HG03571 (cell line): ENCODE measurements at regions not wholly inside any gene's neighbourhood (a gene's known extent, or its start where the extent isn't known, plus 50 kb on each side); places are given as distances from the start of the nearest gene placed in this dataset.
"Not testable (repeated sequence)": the region's sequence is repeated elsewhere in the genome, so short reads cannot be mapped to it uniquely, and the experiment has no call there.

Source experiments
- ATAC-seq: cut with Tn5 transposase; IDR thresholded peaks from one replicate; pipeline ENCODE4 v1.9.1; 2021; ENCODE audit not compliant: unreplicated experiment

DNA sequence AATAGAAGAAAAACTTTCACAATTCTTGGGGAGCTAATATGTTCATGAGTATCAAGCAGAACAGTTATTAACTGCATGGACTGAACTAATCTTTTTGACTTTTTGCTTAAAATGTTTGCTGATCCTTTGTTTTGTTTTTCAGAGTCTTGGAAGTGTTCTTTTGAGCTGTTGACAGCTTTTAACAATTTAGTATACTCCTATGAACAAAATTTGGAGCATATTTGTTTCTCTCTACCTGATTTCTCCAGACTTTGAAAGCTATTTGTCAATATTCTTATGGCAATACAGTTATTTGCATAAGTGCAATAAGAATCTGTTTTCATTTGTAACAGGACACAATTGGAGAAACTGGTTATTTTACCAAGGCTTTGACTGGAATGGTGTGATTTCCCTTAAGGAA, 192.0 kb upstream of the ETV3 start:
- not testable (repeated sequence) for ATAC-seq

DNA sequence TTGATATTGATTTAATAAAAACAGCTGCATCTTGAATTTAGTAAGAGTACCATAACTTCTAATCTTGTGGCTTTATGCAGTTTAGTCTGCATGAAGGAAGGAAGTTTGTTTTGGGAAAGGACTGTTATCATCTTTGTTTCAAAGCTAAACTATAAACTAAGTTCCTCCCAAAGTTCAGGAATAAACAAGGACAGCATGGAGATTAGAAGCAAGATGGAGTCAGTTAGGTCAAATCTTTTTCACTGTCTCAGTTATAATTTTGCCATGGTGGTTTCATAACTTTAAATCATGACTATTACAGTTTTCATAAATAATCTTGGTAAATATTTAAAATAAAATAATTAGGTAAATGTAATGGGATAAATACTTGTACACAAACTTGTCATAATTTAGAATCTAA, 189.9 kb upstream of the ETV3 start:
- not testable (repeated sequence) for ATAC-seq

DNA sequence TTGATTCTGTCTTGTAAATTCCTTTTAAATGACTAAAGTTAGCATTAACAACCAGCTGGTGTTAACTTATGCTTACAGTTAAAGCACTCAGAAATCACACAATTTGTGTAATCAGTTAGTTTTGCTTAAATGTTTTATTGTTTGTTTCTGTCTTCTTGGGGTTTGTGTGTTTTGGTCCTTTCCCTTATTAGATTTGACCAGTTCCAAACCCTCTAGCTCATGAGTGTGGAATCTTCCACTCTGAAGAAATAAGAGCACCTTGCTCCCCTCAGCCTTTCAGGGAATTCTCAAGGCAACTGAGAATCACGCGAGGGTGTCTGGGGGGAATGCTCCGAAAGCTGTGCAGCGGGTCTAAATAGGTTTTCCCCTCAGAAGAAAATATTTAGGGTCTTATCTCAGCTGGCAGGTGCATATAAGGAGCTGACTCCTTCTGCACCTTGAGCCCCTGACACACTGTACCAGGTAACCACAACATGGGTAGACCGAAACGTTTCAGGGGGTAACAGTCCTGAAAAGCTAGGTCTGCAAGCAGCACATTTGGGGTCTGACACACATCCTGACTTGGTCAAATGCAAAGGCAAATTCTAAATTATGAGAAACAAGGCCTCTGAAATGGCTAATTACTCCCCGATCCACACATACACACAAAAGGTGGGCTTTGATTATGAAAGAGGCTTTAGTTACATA, 188.1 kb upstream of the ETV3 start:
- ATAC-seq, result no peak

DNA sequence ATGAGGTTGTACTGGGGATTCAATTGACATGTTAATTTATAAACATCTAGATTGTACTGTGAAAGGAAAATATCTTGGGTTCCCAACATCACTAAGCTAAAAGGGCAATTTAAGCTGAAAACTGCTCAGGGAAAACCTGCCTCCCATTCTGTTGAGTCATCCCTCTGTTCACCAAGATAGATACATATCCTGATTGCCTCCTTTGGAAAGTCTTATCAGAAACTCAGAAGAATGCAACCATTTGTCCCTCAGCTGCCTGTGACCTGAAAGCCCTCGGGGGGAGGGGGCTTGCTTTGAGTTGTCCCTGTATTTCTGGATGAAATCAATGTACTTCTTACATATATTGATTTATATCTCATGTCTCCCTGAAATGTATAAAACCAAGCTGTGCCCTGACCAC, 187.0 kb upstream of the ETV3 start:
- no peak for ATAC-seq

DNA sequence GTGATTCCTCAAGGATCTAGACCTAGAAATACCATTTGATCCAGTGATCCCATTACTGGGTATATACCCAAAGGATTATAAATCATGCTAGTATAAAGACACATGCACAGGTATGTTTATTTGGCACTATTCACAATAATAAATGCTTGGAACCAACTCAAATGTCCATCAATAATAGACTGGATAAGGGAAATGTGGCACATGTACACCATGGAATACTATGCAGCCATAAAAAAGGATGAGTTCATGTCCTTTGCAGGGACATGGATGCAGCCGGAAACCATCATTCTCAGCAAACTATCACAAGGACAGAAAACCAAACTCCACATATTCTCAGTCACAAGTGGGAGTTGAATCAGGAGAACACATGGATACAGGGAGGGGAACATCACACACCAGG, 183.8 kb upstream of the ETV3 start:
- not testable (repeated sequence) for ATAC-seq

DNA sequence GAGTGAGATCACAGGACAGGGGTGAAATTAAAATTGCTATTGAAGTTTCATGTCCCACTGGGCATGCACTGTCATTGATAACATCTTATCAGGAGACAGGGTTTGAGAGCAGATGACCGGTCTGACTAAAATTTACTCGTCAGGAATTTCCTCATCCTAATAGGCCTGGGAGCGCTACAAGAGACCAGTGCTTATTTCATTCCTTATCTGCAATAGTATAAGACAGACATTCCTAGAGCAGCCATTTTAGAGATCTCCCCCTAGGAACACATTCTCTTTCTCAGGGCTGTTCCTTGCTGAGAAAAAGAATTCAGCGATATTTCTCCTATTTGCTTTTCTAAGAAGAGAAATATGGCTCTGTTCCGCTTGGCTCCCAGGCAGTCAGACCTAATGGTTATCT, 181.4 kb upstream of the ETV3 start:
- ATAC-seq, result no peak

DNA sequence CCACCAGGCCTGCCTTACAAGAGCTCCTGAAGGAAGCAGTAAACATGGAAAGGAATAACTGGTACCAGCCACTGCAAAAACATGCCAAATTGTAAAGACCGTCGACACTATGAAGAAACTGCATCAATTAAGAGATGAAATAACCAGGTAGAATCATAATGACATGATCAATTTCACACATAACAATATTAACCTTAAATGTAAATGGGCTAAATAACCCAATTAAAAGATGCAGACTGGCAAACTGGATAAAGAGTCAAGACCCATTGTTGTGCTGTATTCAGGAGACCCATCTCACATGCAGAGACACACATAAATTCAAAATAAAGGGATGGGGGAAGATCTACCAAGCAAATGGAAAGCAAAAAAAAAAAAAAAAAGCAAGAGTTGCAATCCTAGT, 179.0 kb upstream of the ETV3 start:
- ATAC-seq, result not testable (repeated sequence)

DNA sequence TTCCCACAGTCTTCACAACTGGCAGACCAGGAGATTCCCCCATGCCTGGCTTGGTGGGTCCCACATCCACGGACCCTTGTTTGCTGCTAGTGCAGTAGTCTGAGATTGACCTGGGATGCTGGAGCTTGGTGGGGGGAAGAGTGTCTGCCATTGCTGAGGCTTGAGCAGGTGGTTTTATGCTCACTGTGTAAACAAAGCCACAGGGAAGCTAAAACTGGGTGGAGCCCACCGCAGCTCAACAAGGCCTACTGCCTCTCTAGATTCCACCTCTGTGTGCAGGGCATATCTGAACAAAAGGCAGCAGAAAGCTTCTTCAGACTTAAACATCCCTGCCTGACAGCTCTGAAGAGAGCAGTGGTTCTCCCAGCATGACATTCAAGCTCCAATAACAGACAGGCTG, 177.3 kb upstream of the ETV3 start:
- ATAC-seq, result no peak

DNA sequence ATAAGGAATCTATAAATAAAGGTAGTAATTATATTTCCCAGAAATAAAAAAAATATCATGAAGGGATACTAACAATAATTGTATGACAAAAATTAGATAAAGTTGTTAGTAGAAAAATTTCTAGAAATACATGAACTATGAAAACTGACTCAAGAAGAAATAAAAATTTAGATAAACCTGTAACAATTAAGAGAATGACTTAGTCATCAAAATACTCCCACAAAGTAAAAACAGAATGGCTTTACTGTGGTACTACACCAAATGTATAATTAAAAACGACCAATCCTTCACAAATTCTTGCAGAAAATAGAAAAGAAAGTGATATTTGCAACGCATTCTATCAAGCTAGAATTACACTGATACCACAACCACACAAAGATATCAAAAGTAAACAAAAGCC, 176.2 kb upstream of the ETV3 start:
- ATAC-seq, result no peak

DNA sequence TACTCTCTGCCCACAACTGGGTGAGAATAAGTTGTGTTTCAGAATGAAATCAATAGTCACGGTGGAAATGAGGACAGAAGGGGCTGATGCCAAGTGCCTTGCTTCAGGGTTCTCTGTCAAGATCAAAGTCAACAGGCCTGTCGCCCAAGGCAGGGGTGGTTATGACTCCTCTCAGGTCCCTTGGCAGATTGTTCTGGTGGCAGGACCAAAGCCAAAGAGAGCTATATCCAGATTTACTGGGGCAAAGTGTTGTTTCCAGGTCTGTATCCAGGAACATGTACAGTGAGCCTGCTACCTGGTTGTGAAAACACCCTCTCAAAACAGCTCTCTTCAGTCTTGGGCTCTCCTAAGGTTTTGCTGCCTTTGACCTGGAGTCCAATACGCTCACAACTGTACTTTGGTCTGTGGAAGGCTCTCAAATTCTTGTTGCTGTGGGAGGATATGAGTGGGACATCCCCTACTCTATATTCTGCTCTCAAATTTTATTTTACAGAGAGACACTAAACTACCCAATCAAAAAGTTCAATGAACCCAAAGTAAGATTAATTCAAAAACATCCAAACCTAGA, 175.1 kb upstream of the ETV3 start:
- ATAC-seq, result no peak

DNA sequence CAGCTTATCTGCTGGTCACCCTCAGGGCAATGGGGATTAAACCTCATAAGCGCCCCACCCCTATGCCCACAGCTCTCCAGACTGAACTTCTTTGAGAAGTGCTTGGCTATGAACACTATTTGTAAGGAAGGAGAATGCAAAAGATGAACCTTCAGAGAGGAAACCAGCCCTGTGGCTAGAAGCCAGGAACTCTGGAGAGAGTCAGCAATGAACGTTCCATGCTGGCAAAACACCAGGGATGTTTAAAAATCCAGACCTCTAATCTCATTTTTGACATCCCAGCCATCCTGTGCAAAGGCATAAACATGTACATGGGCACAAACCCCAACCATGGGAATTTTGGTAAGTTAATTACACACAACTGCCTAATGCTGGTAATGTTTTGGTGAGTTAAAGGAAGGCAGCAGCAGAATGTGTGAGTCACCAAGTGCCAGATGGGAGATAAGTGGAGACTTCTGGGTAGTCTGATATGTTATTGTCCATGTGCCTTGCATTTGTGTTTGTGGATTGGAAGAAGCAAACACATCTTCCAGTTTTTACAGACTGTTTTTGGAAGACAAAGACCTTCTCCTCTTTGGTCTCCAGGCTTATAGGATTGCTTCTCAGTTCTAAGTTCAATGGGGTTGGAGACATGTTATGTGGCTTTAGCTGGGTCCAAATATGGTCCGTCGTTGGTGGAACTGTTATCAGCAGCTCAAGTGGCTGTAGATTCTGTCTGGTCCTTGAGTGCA, 174.1 kb upstream of the ETV3 start:
- ATAC-seq, result no peak

DNA sequence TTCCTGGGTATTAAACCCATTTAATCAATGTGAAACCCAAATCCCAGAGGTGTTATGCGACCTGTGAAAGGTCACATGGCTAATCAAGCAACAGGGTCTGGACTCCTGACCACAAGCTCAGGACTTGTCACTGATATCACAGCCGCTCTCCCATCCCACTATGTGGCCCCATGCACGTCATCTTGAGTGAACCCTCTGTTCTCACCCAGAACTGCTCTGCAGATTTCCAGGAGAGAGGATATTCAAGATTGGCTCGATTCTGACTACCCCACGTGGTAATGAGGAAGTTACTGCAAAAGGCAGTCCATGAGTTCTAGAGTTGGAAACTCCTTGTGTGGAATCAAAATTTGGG, 173.5 kb upstream of the ETV3 start:
- no peak for ATAC-seq

DNA sequence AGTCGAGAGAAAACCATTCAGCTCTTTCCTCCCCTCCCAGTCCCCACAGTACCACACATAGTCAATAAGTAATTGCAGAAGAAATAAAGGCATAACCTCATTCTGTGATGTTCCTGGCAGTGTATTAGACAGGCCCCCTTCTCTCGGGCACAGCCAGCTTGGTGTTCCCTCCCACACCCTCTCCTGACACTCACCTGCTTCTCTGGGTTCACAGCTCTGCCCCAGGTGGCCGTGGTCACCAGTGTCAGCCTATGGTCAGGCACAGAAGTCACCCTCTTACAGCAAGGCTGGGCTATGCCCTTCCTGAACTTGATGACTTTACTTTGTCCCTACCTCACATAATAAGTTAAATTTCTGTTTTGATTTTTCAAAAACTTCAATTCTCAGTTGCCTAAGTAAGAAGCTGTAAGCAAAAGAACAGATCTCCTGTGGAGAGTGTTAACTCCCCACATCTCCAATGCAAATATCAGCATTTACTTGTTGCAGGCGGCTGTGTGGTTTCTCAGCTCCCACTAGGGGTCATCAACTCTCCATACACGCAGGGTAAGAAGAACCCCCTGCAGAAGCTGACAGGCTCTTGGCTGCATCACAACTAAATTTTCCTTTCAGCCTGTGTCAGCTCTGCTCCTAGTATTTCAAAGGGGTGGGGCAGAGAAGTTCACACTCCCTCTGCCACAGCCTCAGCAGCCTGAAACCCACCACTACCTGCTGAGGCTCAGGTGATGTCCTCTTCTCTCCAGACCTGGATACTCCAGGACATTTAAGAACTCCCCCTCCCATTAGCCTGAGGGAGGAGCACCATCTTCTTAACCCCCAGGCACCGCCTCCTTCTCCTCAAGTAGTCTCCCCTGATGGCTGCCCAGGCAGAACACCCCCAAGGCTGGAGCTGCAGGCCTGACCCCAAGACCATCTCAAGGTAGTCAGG, 172.9 kb upstream of the ETV3 start:
- not testable (repeated sequence) for ATAC-seq

DNA sequence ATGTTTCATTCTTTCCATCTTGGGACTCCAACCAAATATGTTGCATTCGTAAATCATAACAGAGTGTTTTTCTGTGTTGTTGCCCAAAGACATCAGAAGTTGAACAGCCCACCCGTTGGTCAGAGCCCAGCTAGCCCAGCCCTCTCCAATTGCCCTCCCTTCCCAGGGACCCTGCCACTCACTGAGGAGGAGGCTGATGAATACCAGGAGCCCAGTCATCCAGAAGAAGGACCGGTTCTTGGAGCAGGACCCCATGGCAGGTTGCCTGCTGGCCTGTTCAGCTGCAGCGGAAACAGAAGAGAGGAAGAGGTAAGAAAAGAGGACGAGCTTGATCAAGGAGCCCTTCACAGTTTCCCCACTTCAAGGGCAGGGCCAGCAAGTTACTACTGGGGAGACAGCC, 172.2 kb upstream of the ETV3 start:
- no peak for ATAC-seq

DNA sequence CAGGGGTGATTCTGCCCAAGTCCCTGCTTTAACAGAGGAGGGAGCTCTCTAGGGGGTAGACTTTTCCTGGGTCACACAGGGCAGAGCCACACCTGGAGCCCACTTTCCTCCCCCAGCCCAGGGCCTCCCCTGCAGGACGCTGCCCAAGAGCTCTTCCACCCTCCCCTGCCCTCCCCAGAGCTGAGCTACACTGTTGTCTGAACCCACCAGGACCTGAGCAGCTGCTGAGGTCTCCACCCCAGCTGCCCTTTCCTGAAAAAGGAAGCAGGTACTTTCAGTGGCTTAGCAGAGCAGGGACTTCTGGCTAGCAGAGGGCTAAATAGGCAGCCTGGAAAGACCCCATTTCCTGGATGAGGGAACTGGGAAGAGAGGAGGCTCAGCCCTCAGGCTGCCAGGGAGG, 169.3 kb upstream of the ETV3 start:
- ATAC-seq, result peak; percentile 61

DNA sequence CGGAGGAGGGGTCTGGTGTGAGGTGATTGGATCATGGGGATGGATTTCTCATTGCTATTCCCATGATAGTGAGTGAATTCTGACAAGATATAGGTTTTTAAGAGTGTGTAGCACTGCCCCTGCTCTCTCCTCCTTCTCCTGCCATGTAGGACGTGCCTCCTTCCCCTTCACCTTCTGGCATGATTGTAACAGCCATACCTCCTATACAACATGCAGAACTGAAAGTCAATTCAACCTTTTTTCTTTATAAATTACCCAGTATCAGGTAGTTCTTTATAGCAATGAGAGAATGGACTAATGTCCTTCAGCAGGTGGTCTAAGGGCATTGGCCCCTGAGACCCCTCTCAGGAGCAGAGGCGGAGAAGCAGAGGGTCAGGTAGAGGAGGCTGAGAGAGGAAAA, 168.7 kb upstream of the ETV3 start:
- ATAC-seq, result no peak

DNA sequence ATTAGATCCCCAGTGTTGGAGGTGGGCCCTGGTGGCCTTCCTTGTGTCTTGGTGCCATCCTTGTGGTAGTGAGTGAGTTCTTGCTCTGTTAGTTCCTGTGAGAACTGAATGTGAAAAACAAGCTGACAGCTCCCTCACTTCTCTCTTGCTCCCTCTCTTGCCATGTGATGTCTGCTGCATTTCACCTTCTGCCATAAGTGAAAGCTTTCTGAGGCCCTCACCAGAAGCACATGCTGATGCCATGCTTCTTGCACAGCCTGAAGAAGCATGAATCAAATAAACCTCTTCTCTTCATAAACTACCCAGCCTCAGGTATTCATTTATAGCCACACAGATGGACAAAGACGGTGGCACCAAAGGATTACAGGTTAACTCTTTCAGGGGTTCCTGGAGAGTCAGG, 166.1 kb upstream of the ETV3 start:
- no peak for ATAC-seq

DNA sequence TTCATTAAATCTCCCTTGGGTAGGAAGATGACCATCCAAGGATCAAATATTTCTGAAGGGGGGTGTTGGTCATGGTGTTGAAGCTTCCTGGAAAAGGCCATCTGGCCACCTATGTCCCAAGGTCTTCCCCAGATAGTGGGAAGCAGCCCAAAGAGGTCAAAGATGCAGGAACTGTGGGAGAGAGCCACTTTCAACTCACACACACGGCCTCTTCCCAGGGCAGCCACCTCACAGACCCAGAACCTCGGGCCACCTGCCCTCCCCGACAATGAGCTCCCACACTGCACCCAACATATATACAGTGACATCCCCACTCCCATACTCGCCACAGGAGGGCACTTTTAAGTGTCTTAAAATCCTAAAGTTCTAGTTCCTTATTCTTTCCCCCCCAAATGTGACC, 164.5 kb upstream of the ETV3 start:
- no peak for ATAC-seq

DNA sequence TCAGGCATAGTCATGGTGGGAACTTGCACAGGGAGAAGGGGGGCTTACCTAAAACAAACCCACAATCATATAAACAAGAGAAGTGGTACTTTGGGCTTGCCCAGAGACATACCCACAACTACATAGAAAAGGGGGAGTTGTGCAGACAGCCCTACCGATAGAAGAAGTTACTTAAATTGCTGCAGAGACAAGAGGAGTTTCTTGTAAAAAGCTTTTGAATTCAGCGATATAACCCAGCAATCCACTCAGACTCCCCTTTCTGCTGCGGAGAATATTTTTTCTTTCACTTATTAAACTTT, 164.0 kb upstream of the ETV3 start:
- no peak for ATAC-seq

DNA sequence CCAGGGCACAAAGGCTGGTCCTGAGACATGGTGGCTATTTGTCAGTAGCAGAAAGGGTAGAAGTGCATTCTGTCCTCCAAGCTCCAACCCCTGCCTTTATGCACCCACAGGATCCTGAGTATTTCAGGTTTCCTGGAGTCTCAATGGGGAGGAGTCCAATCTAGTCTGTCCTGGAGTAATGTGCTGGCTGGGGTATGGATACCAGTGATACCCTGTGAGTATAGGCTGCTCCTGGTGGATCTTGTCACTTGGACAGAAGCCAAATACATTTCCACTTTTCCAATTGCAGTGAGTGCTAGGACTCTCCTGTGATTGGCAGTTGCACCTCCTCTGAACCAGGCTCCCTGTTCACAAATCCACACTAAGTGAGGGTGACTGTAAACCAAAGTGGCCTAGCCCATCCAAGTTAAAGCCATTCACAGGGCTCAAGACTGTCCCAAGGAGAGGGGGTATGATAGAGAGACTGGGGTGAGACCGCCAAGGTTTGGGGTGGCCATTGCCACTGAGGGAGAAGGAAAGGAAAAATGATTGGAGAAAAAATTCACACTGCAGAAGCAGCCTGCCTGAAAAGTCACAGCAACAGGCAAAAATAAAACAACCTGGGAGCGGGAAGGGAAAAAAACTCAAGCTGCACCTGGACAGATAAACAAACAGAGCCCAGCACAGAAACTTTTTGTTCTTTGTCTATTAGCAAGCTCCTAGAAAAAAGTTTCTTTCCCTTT, 163.4 kb upstream of the ETV3 start:
- no peak for ATAC-seq
